HEK293 (cell line): ENCODE measurements at regions not wholly inside any gene's neighbourhood (a gene's known extent, or its start where the extent isn't known, plus 50 kb on each side); places are given as distances from the start of the nearest gene placed in this dataset.
A peak's percentile ranks its signal among the peaks of the same experiment; 100 is the strongest.

Experiments
- CTCF ChIA-PET: fragments of 350-600 bp; formaldehyde crosslinking; extraction: SDS; loops from one replicate; lab custom pipeline; 2021; ENCODE audit warnings: antibody characterized with exemption; lab: Yijun Ruan, JAX
- POLR2A ChIA-PET: fragments of 300-600 bp; formaldehyde crosslinking; extraction: SDS; loops from one replicate; lab custom pipeline; 2020; ENCODE audit warnings: antibody characterized with exemption, inconsistent platforms; lab: Yijun Ruan, JAX
- H3K27ac ChIP-seq: fragments of 200-500 bp; sonication (Bioruptor generic); 2 replicates; pipeline ENCODE4 v1.5.1; 2014; ENCODE audit warnings: low read depth, low read length, control low read depth, inconsistent platforms; ENCODE audit errors: extremely low read depth
- H3K36me3 ChIP-seq, 2 experiments: fragments of 200-500 bp in 1 of 2; sonication (Bioruptor generic) in 1 of 2; 1 replicate in 1 of 2; 2 replicates in 1 of 2; pipeline ENCODE4 v1.5.1; 2014 to 2017; ENCODE audit warnings: inconsistent platforms in 2 of 2, low read length in 2 of 2; ENCODE audit not compliant: control insufficient read depth in 2 of 2, insufficient read depth in 1 of 2
- H3K4me1 ChIP-seq: fragments of 200-500 bp; sonication (Bioruptor generic); 2 replicates; pipeline ENCODE4 v1.5.1; 2014; ENCODE audit warnings: mild to moderate bottlenecking, low read length, inconsistent platforms; ENCODE audit not compliant: control insufficient read depth, insufficient read depth
- H3K4me3 ChIP-seq: 2 replicates; pipeline ENCODE4 v1.5.1; 2011; ENCODE audit warnings: low read depth, mild to moderate bottlenecking, control low read depth, low read length, moderate library complexity
- H3K9me3 ChIP-seq: fragments of 200-500 bp; sonication (Bioruptor generic); 2 replicates; pipeline ENCODE4 v1.5.1; 2014; ENCODE audit warnings: low read depth, low read length, inconsistent platforms; ENCODE audit not compliant: control insufficient read depth, insufficient read depth
- GFI1B ChIP-seq: fragments of 450-650 bp; formaldehyde crosslinking; IDR thresholded peaks from 2 replicates; pipeline ENCODE4 v1.5.1; 2016; ENCODE audit warnings: missing biosample characterization, missing genetic modification characterization
- HOXA7 ChIP-seq: sonication (generic); formaldehyde crosslinking; IDR thresholded peaks from 2 replicates; pipeline ENCODE4 v1.8.1; 2022; ENCODE audit warnings: missing genetic modification reagents, borderline replicate concordance
- KLF16 ChIP-seq: fragments of 450-650 bp; formaldehyde crosslinking; IDR thresholded peaks from 2 replicates; pipeline ENCODE4 v1.5.1; 2017; ENCODE audit warnings: missing biosample characterization, missing genetic modification characterization
- KLF9 ChIP-seq: fragments of 450-650 bp; formaldehyde crosslinking; IDR thresholded peaks from 2 replicates; pipeline ENCODE4 v1.5.1; 2016; ENCODE audit warnings: missing biosample characterization, missing genetic modification characterization, low read depth
- MZF1 ChIP-seq: fragments of 450-650 bp; formaldehyde crosslinking; IDR thresholded peaks from 2 replicates; pipeline ENCODE4 v1.5.1; 2017; ENCODE audit warnings: missing biosample characterization, missing genetic modification characterization, borderline replicate concordance
- ZBTB20 ChIP-seq: fragments of 450-650 bp; formaldehyde crosslinking; IDR thresholded peaks from 2 replicates; pipeline ENCODE4 v1.5.1; 2016; ENCODE audit warnings: missing biosample characterization, missing genetic modification characterization
- ZBTB21 ChIP-seq: fragments of 450-650 bp; formaldehyde crosslinking; IDR thresholded peaks from 2 replicates; pipeline ENCODE4 v1.5.1; 2017; ENCODE audit warnings: missing biosample characterization, missing genetic modification characterization
- ZNF10 ChIP-seq: fragments of 450-650 bp; formaldehyde crosslinking; IDR thresholded peaks from 2 replicates; pipeline ENCODE4 v1.5.1; 2017; ENCODE audit warnings: missing biosample characterization, missing genetic modification characterization
- ZNF16 ChIP-seq: fragments of 450-650 bp; formaldehyde crosslinking; IDR thresholded peaks from 2 replicates; pipeline ENCODE4 v1.5.1; 2016; ENCODE audit warnings: low read depth, missing biosample characterization, missing genetic modification characterization
- ZNF174 ChIP-seq: fragments of 450-650 bp; formaldehyde crosslinking; IDR thresholded peaks from 2 replicates; pipeline ENCODE4 v1.5.0; 2017; ENCODE audit warnings: missing biosample characterization, mild to moderate bottlenecking, missing genetic modification characterization
- ZNF23 ChIP-seq: fragments of 450-650 bp; formaldehyde crosslinking; IDR thresholded peaks from 2 replicates; pipeline ENCODE4 v1.5.1; 2016; ENCODE audit warnings: missing biosample characterization, missing genetic modification characterization, borderline replicate concordance
- ZNF350 ChIP-seq: fragments of 450-650 bp; formaldehyde crosslinking; IDR thresholded peaks from 2 replicates; pipeline ENCODE4 v1.5.0; 2017; ENCODE audit warnings: missing biosample characterization, mild to moderate bottlenecking, missing genetic modification characterization
- ZNF366 ChIP-seq: fragments of 450-650 bp; formaldehyde crosslinking; conservative IDR thresholded peaks from 2 replicates; pipeline ENCODE4 v1.5.1; 2016; ENCODE audit warnings: missing biosample characterization, missing genetic modification characterization
- ZNF521 ChIP-seq: fragments of 450-650 bp; formaldehyde crosslinking; IDR thresholded peaks from 2 replicates; pipeline ENCODE4 v1.5.1; 2017; ENCODE audit warnings: missing biosample characterization, mild to moderate bottlenecking, missing genetic modification characterization
- ZNF555 ChIP-seq: fragments of 450-650 bp; formaldehyde crosslinking; conservative IDR thresholded peaks from 2 replicates; pipeline ENCODE4 v1.5.1; 2017; ENCODE audit warnings: missing biosample characterization, mild to moderate bottlenecking, missing genetic modification characterization, inconsistent platforms
- ZNF561 ChIP-seq: fragments of 450-650 bp; IDR thresholded peaks from 2 replicates; pipeline ENCODE4 v1.5.1; 2018; ENCODE audit warnings: missing biosample characterization, missing genetic modification characterization, borderline replicate concordance
- ZNF600 ChIP-seq: fragments of 450-650 bp; formaldehyde crosslinking; IDR thresholded peaks from 2 replicates; pipeline ENCODE4 v1.5.1; 2016; ENCODE audit warnings: missing biosample characterization, missing genetic modification characterization
- ZNF624 ChIP-seq: fragments of 450-650 bp; formaldehyde crosslinking; IDR thresholded peaks from 2 replicates; pipeline ENCODE4 v1.5.1; 2017; ENCODE audit warnings: missing biosample characterization, missing genetic modification characterization
- ZNF747 ChIP-seq: fragments of 450-650 bp; formaldehyde crosslinking; IDR thresholded peaks from 2 replicates; pipeline ENCODE4 v1.5.1; 2016; ENCODE audit warnings: missing biosample characterization, missing genetic modification characterization
- TF ChIP-seq, protein P1 (sequence below): fragments of 450-650 bp; formaldehyde crosslinking; IDR thresholded peaks from 2 replicates; pipeline ENCODE4 v1.5.1; 2016; ENCODE audit warnings: missing biosample characterization, missing genetic modification characterization
- TF ChIP-seq, protein P2 (sequence below): fragments of 450-650 bp; formaldehyde crosslinking; IDR thresholded peaks from 2 replicates; pipeline ENCODE4 v1.5.1; 2016; ENCODE audit warnings: missing biosample characterization, missing genetic modification characterization
- TF ChIP-seq, protein P3 (sequence below): fragments of 450-650 bp; formaldehyde crosslinking; IDR thresholded peaks from 2 replicates; pipeline ENCODE4 v1.5.1; 2016; ENCODE audit warnings: missing biosample characterization, missing genetic modification characterization
- TF ChIP-seq, protein P4 (sequence below): fragments of 450-650 bp; formaldehyde crosslinking; IDR thresholded peaks from 2 replicates; pipeline ENCODE4 v1.5.1; 2016; ENCODE audit warnings: missing biosample characterization, missing genetic modification characterization, low read depth

DNA sequence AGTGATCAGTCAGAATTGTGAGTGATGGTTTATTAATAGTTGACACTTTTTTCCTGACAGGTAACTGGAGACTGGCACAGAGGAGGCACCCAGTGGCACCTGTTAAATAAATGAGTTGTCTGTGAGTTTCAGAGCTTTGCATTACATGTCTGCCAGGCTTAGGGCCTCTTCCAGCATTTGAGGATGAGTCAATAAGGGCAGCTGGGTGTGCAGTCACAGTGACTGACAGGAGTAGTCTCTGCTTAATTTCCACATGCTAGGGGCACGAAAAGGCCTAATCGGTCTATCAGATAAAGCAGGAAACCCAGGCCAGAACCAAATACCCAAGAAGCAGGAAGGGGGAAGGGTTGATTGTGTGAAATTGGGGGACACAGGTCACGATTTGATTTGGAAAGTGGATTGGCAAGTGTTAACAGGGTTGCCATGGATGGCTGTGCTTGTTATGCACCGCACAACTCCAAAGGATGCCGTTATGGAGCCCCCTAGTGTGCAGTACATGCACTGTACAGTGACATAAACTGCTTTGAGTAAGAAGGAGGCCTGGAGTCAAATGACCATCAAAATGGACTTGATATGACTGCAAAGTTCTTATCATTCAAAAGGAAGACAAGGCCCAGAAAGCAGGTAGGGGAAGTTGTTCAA is 111.9 kb upstream of the GGTLC1 start (continued):
- TF ChIP-seq ZNF600 (tag by site-specific recombination) (peak; percentile 95), ZNF16 (tag by site-specific recombination) (no peak), ZBTB20 (no peak)

GRCh38 chr20:24098886-24099285 is 110.3 kb upstream of the GGTLC1 start:
- no peak overlapping the region for H3K27ac ChIP-seq

GRCh38 chr20:24097506-24098245 is 109.1 kb upstream of the GGTLC1 start:
- ChIA-PET POLR2A (no interaction called here), CTCF (no interaction called here)
- no peaks in the 10 kb centered on the region for H3K36me3 ChIP-seq
- H3K4me3 ChIP-seq = no peak overlapping the region
- TF ChIP-seq ZNF10 (no peak), ZBTB21 (no peak), ZNF747 (tag by site-specific recombination) (no peak), ZNF624 (no peak), ZNF366 (tag by site-specific recombination) (no peak), ZNF555 (tag by site-specific recombination) (no peak), ZNF561 (tag by site-specific recombination) (no peak), KLF9 (tag by site-specific recombination) (no peak), ZNF350 (tag by site-specific recombination) (no peak), ZNF521 (tag by site-specific recombination) (no peak), GFI1B (tag by site-specific recombination) (no peak), HOXA7 (CRISPR knock-in tag) (no peak), MZF1 (tag by site-specific recombination) (no peak)
- TF ChIP-seq, protein P1, sequence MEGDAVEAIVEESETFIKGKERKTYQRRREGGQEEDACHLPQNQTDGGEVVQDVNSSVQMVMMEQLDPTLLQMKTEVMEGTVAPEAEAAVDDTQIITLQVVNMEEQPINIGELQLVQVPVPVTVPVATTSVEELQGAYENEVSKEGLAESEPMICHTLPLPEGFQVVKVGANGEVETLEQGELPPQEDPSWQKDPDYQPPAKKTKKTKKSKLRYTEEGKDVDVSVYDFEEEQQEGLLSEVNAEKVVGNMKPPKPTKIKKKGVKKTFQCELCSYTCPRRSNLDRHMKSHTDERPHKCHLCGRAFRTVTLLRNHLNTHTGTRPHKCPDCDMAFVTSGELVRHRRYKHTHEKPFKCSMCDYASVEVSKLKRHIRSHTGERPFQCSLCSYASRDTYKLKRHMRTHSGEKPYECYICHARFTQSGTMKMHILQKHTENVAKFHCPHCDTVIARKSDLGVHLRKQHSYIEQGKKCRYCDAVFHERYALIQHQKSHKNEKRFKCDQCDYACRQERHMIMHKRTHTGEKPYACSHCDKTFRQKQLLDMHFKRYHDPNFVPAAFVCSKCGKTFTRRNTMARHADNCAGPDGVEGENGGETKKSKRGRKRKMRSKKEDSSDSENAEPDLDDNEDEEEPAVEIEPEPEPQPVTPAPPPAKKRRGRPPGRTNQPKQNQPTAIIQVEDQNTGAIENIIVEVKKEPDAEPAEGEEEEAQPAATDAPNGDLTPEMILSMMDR (tag by site-specific recombination) = no peak
- TF ChIP-seq, protein P2, sequence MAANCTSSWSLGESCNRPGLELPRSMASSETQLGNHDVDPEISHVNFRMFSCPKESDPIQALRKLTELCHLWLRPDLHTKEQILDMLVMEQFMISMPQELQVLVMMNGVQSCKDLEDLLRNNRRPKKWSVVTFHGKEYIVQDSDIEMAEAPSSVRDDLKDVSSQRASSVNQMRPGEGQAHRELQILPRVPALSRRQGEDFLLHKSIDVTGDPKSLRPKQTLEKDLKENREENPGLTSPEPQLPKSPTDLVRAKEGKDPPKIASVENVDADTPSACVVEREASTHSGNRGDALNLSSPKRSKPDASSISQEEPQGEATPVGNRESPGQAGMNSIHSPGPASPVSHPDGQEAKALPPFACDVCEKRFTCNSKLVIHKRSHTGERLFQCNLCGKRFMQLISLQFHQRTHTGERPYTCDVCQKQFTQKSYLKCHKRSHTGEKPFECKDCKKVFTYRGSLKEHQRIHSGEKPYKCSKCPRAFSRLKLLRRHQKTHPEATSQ (tag by site-specific recombination) = no peak
- TF ChIP-seq, protein P3, sequence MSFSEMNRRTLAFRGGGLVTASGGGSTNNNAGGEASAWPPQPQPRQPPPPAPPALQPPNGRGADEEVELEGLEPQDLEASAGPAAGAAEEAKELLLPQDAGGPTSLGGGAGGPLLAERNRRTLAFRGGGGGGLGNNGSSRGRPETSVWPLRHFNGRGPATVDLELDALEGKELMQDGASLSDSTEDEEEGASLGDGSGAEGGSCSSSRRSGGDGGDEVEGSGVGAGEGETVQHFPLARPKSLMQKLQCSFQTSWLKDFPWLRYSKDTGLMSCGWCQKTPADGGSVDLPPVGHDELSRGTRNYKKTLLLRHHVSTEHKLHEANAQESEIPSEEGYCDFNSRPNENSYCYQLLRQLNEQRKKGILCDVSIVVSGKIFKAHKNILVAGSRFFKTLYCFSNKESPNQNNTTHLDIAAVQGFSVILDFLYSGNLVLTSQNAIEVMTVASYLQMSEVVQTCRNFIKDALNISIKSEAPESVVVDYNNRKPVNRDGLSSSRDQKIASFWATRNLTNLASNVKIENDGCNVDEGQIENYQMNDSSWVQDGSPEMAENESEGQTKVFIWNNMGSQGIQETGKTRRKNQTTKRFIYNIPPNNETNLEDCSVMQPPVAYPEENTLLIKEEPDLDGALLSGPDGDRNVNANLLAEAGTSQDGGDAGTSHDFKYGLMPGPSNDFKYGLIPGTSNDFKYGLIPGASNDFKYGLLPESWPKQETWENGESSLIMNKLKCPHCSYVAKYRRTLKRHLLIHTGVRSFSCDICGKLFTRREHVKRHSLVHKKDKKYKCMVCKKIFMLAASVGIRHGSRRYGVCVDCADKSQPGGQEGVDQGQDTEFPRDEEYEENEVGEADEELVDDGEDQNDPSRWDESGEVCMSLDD (tag by site-specific recombination) = no peak
- H3K4me1 ChIP-seq = no peaks in the 10 kb centered on the region
- no peaks in the 10 kb centered on the region for H3K9me3 ChIP-seq
- H3K27ac ChIP-seq = no peak overlapping the region

More at GRCh38 chr20:24098886-24099285, 110.3 kb upstream of the GGTLC1 start:
- POLR2A ChIA-PET = interaction anchor here (0.6 kb wide), 1 partner anchor 9 kb away, joined by 10 read pairs; no protein-coding TSS in a partner anchor
- no peaks in the 10 kb centered on the region for H3K4me1 ChIP-seq
- H3K4me3 ChIP-seq = no peak overlapping the region
- TF ChIP-seq ZNF23 (no peak), ZNF174 (tag by site-specific recombination) (no peak), KLF16 (tag by site-specific recombination) (no peak)
- TF ChIP-seq, protein P4, sequence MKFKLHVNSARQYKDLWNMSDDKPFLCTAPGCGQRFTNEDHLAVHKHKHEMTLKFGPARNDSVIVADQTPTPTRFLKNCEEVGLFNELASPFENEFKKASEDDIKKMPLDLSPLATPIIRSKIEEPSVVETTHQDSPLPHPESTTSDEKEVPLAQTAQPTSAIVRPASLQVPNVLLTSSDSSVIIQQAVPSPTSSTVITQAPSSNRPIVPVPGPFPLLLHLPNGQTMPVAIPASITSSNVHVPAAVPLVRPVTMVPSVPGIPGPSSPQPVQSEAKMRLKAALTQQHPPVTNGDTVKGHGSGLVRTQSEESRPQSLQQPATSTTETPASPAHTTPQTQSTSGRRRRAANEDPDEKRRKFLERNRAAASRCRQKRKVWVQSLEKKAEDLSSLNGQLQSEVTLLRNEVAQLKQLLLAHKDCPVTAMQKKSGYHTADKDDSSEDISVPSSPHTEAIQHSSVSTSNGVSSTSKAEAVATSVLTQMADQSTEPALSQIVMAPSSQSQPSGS (tag by site-specific recombination) = no peak
- no peaks in the 10 kb centered on the region for H3K36me3 ChIP-seq
- CTCF ChIA-PET = interaction anchor here (0.5 to 0.9 kb wide), 2 partner anchors 161 to 342 kb away, joined by 3 read pairs; no protein-coding TSS in a partner anchor
- H3K9me3 ChIP-seq = no peaks in the 10 kb centered on the region
